ENCODE measurements at regions not wholly inside any gene's neighbourhood (a gene's known extent, or its start where the extent isn't known, plus 50 kb on each side); places are given as distances from the start of the nearest gene placed in this dataset.

DNA sequence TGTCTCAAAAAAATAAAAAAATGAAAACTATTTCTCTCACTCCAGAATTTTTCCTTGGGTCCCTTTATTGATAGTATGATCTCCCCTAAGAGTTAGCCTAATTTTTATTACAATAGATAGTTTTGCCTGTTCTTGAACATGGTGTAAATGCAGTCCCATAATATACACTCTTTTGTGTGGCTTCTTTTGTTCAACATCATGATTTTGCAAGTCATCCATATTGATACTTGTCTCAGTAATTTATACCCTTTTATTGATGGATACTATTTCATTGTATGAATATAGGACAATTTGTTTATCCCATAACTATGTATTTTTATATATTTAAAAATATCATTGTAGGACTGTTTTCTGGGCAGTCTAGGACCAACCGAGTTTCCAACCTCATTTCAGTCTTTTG lies 207.0 kb downstream of the UTP18 start:
- TF ChIP-seq, protein P1, sequence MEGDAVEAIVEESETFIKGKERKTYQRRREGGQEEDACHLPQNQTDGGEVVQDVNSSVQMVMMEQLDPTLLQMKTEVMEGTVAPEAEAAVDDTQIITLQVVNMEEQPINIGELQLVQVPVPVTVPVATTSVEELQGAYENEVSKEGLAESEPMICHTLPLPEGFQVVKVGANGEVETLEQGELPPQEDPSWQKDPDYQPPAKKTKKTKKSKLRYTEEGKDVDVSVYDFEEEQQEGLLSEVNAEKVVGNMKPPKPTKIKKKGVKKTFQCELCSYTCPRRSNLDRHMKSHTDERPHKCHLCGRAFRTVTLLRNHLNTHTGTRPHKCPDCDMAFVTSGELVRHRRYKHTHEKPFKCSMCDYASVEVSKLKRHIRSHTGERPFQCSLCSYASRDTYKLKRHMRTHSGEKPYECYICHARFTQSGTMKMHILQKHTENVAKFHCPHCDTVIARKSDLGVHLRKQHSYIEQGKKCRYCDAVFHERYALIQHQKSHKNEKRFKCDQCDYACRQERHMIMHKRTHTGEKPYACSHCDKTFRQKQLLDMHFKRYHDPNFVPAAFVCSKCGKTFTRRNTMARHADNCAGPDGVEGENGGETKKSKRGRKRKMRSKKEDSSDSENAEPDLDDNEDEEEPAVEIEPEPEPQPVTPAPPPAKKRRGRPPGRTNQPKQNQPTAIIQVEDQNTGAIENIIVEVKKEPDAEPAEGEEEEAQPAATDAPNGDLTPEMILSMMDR (IDR thresholded peaks at IDR 0.05) = no peak
- TF ChIP-seq POLR2A (IDR thresholded peaks at IDR 0.05) (no peak), POLR2AphosphoS5 (IDR thresholded peaks at IDR 0.05) (no peak)
